ENCODE measurements at regions not wholly inside any gene's neighbourhood (a gene's known extent, or its start where the extent isn't known, plus 50 kb on each side); places are given as distances from the start of the nearest gene placed in this dataset.

DNA sequence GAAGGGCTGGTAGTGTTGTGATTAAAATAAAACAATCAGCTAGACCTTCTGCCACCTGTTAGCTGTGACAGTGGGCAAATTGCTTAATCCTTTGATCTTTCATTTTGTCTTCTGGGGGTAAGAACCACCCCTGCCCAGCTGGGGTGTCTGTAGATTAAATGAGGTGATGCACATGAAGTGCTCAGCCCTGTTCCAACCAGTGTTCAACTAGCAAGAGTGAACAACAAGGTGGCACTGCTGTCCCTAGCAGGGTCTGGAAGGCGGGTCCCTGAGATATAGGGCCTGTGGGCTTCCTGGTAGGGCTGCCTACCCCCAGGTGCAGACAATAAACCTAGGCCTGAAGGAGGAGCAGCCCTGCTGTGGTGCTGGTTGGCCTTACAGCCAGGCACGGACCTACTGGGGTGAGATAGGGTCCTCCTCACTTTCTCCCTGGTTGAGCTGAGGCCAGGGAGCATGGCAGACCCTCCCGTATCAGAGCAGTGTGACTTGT is 60.6 kb downstream of the ARL6IP4 start:
- TF ChIP-seq, protein P1, sequence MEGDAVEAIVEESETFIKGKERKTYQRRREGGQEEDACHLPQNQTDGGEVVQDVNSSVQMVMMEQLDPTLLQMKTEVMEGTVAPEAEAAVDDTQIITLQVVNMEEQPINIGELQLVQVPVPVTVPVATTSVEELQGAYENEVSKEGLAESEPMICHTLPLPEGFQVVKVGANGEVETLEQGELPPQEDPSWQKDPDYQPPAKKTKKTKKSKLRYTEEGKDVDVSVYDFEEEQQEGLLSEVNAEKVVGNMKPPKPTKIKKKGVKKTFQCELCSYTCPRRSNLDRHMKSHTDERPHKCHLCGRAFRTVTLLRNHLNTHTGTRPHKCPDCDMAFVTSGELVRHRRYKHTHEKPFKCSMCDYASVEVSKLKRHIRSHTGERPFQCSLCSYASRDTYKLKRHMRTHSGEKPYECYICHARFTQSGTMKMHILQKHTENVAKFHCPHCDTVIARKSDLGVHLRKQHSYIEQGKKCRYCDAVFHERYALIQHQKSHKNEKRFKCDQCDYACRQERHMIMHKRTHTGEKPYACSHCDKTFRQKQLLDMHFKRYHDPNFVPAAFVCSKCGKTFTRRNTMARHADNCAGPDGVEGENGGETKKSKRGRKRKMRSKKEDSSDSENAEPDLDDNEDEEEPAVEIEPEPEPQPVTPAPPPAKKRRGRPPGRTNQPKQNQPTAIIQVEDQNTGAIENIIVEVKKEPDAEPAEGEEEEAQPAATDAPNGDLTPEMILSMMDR (IDR thresholded peaks at IDR 0.05): no peak
- TF ChIP-seq POLR2A (IDR thresholded peaks at IDR 0.05): no peak
